ENCODE measurements at regions not wholly inside any gene's neighbourhood (a gene's known extent, or its start where the extent isn't known, plus 50 kb on each side); places are given as distances from the start of the nearest gene placed in this dataset.

GRCh38 chr7:19533266-19533665 lies 175.6 kb downstream of the POLR1F start:
- Histone ChIP-seq H3K27me3 (no peaks in the 10 kb centered on the region), H3K27ac (no peak overlapping the region), H3K36me3 (no peaks in the 10 kb centered on the region), H3K4me1 (ENCODE audit: insufficient read depth) (no peaks in the 10 kb centered on the region), H3K9me3 (no peaks in the 10 kb centered on the region), H3K4me3 (no peak overlapping the region)
- 90 to 95% (median 92%) methylated on average over 1 of the region's 1 CpG for WGBS, 3 donors
- no peak for DNase-seq
- intact Hi-C loops (cut with DNase I): no loop called here
- TF ChIP-seq CTCF (IDR thresholded peaks at IDR 0.05): no peak
- TF ChIP-seq POLR2A (IDR thresholded peaks at IDR 0.05): no peak
- no peak for TF ChIP-seq EP300 (IDR thresholded peaks at IDR 0.05)

- H3K4me1 ChIP-seq (ENCODE audit: insufficient read depth): no peaks in the 10 kb centered on the region
- no peaks in the 10 kb centered on the region for H3K27me3 ChIP-seq
- intact Hi-C loops (cut with DNase I): no loop called here
- no peak overlapping the region for H3K27ac ChIP-seq
- no peaks in the 10 kb centered on the region for H3K9me3 ChIP-seq
- 20 to 34% (median 31%) methylated on average over 3 of the region's 3 CpGs for WGBS, 3 donors
- H3K4me3 ChIP-seq: no peak overlapping the region
- TF ChIP-seq EP300 (IDR thresholded peaks at IDR 0.05): no peak
- no peak for TF ChIP-seq POLR2A (IDR thresholded peaks at IDR 0.05)
- TF ChIP-seq CTCF (IDR thresholded peaks at IDR 0.05): no peak
- no peak for DNase-seq
- no peaks in the 10 kb centered on the region for H3K36me3 ChIP-seq
Measured at GRCh38 chr7:19530852-19531251, 178.0 kb downstream of the POLR1F start.

- Histone ChIP-seq H3K9me3 (no peaks in the 10 kb centered on the region), H3K4me3 (no peak overlapping the region), H3K27me3 (no peaks in the 10 kb centered on the region), H3K4me1 (ENCODE audit: insufficient read depth) (no peaks in the 10 kb centered on the region), H3K36me3 (no peaks in the 10 kb centered on the region), H3K27ac (no peak overlapping the region)
- DNase-seq: no peak
- TF ChIP-seq EP300 (IDR thresholded peaks at IDR 0.05): no peak
- TF ChIP-seq CTCF (IDR thresholded peaks at IDR 0.05): no peak
- TF ChIP-seq POLR2A (IDR thresholded peaks at IDR 0.05): no peak
- intact Hi-C loops (cut with DNase I): no loop called here
Measured at GRCh38 chr7:19530261-19530660, 178.6 kb downstream of the POLR1F start.

GRCh38 chr7:19526639-19527038 lies 182.2 kb downstream of the POLR1F start:
- no peaks in the 10 kb centered on the region for H3K36me3 ChIP-seq
- H3K9me3 ChIP-seq: no peaks in the 10 kb centered on the region
- H3K4me1 ChIP-seq (ENCODE audit: insufficient read depth): no peaks in the 10 kb centered on the region
- no peak overlapping the region for H3K4me3 ChIP-seq
- H3K27me3 ChIP-seq: no peaks in the 10 kb centered on the region
- intact Hi-C loops (cut with DNase I): no loop called here
- WGBS, 3 donors: 17 to 29% (median 19%) methylated on average over 2 of the region's 2 CpGs
- TF ChIP-seq POLR2A (IDR thresholded peaks at IDR 0.05): no peak
- no peak overlapping the region for H3K27ac ChIP-seq
- DNase-seq: no peak

- 3 to 9% (median 9%) methylated on average over 3 of the region's 3 CpGs for WGBS, 3 donors
- H3K36me3 ChIP-seq: no peaks in the 10 kb centered on the region
- H3K4me3 ChIP-seq: no peak overlapping the region
- no peak for TF ChIP-seq CTCF (IDR thresholded peaks at IDR 0.05)
- no peak overlapping the region for H3K27ac ChIP-seq
- DNase-seq: no peak
- intact Hi-C loops (cut with DNase I): no loop called here
- H3K4me1 ChIP-seq (ENCODE audit: insufficient read depth): no peaks in the 10 kb centered on the region
- H3K9me3 ChIP-seq: no peaks in the 10 kb centered on the region
- H3K27me3 ChIP-seq: no peaks in the 10 kb centered on the region
Measured at GRCh38 chr7:19522486-19522885, 186.4 kb downstream of the POLR1F start.
